IMR-90 (cell line): ENCODE measurements at regions not wholly inside any gene's neighbourhood (a gene's known extent, or its start where the extent isn't known, plus 50 kb on each side); places are given as distances from the start of the nearest gene placed in this dataset.

Experiments
- ATAC-seq: fragments of 200-7000 bp; cut with Tn5 transposase; 2 replicates; pipeline ENCODE4 v1.9.1; 2020; ENCODE audit warnings: low read depth, mild to moderate bottlenecking, moderate library complexity
- BruUV-seq: library from RNA; stranded (reverse); fragments of 400-500 nt; replicated peaks from 2 replicates; lab custom pipeline; 2021; lab: Mats Ljungman, UMichigan
- CTCF ChIA-PET: fragments of 300-600 bp; formaldehyde crosslinking; extraction: SDS; loops from one replicate; lab custom pipeline; 2021; ENCODE audit warnings: antibody characterized with exemption; lab: Yijun Ruan, JAX
- POLR2A ChIA-PET: fragments of 300-600 bp; sonication (Branson Sonifier 250); formaldehyde crosslinking; loops from one replicate; lab custom pipeline; 2022; ENCODE audit warnings: antibody characterized with exemption; ENCODE audit not compliant: unreplicated experiment; lab: Charles Lee
- DNase-seq: peaks from one replicate; pipeline ENCODE4 v3.0.0; 2013
- H2AFZ ChIP-seq: replicated peaks from 2 replicates; pipeline ENCODE3; 2013; ENCODE audit warnings: low read length, mild to moderate bottlenecking; ENCODE audit not compliant: poor library complexity
- H2AK5ac ChIP-seq: 2 replicates; pipeline ENCODE4 v1.6.1; 2013; ENCODE audit warnings: low read depth, low read length, inconsistent platforms
- H2AK9ac ChIP-seq: replicated peaks from 2 replicates; pipeline ENCODE3; 2013; ENCODE audit warnings: mild to moderate bottlenecking, low read depth, low read length, moderate library complexity; ENCODE audit not compliant: poor library complexity
- H2BK120ac ChIP-seq: 2 replicates; pipeline ENCODE4 v1.6.1; 2013; ENCODE audit warnings: low read depth, low read length, inconsistent platforms
- H2BK15ac ChIP-seq: 3 replicates; pipeline ENCODE4 v1.6.1; 2013; ENCODE audit warnings: low read depth, low read length, inconsistent platforms
- H2BK20ac ChIP-seq: 2 replicates; pipeline ENCODE4 v1.6.1; 2013; ENCODE audit warnings: low read depth, mild to moderate bottlenecking, inconsistent platforms, low read length, moderate library complexity
- H2BK5ac ChIP-seq: 2 replicates; pipeline ENCODE4 v1.6.1; 2013; ENCODE audit warnings: mild to moderate bottlenecking, low read depth, low read length, inconsistent platforms; ENCODE audit not compliant: poor library complexity, severe bottlenecking
- H3K14ac ChIP-seq: replicated peaks from 2 replicates; pipeline ENCODE4 v1.6.1; 2013; ENCODE audit warnings: low read depth, low read length, inconsistent platforms
- H3K18ac ChIP-seq: 2 replicates; pipeline ENCODE4 v1.6.1; 2013; ENCODE audit warnings: low read depth, low read length, control low read depth
- H3K23ac ChIP-seq: 2 replicates; pipeline ENCODE4 v1.6.1; 2013; ENCODE audit warnings: low read depth, low read length, inconsistent platforms
- H3K27ac ChIP-seq: 2 replicates; pipeline ENCODE4 v1.5.1; 2013; ENCODE audit warnings: mild to moderate bottlenecking, control low read depth, low read length; ENCODE audit not compliant: insufficient read depth
- H3K27me3 ChIP-seq: 2 replicates; pipeline ENCODE4 v1.6.1; 2013; ENCODE audit warnings: low read length; ENCODE audit not compliant: control insufficient read depth, insufficient read depth
- H3K36me3 ChIP-seq: 2 replicates; pipeline ENCODE4 v1.6.1; 2013; ENCODE audit warnings: low read length, mixed read lengths; ENCODE audit not compliant: control insufficient read depth, insufficient read depth
- H3K4ac ChIP-seq: 2 replicates; pipeline ENCODE4 v1.6.1; 2013; ENCODE audit warnings: low read depth, low read length, inconsistent platforms
- H3K4me1 ChIP-seq: 2 replicates; pipeline ENCODE4 v1.6.1; 2013; ENCODE audit warnings: low read length, mixed read lengths; ENCODE audit not compliant: control insufficient read depth, insufficient read depth
- H3K4me2 ChIP-seq: 2 replicates; pipeline ENCODE4 v1.6.1; 2013; ENCODE audit warnings: low read depth, mild to moderate bottlenecking, control low read depth, low read length, moderate library complexity
- H3K4me3 ChIP-seq: 2 replicates; pipeline ENCODE4 v1.5.1; 2013; ENCODE audit warnings: low read depth, mild to moderate bottlenecking, control low read depth, low read length, moderate library complexity; ENCODE audit not compliant: insufficient read depth
- H3K56ac ChIP-seq: 2 replicates; pipeline ENCODE4 v1.6.1; 2013; ENCODE audit warnings: low read length, inconsistent platforms; ENCODE audit not compliant: insufficient read depth; ENCODE audit errors: extremely low read depth
- H3K79me1 ChIP-seq, 2 experiments: 2 replicates each; pipeline ENCODE4 v1.6.1; 2013; ENCODE audit warnings: low read length in 2 of 2, inconsistent platforms in 1 of 2, low read depth in 1 of 2
- H3K9ac ChIP-seq: 2 replicates; pipeline ENCODE4 v1.6.1; 2013; ENCODE audit warnings: low read depth, low read length, control low read depth
- H3K9me1 ChIP-seq: 2 replicates; pipeline ENCODE4 v1.6.1; 2013; ENCODE audit warnings: low read length, inconsistent platforms; ENCODE audit not compliant: insufficient read depth
- H3K9me3 ChIP-seq: 2 replicates; pipeline ENCODE4 v1.6.1; 2013; ENCODE audit warnings: low read length; ENCODE audit not compliant: control insufficient read depth, insufficient read depth
- H4K20me1 ChIP-seq: 2 replicates; pipeline ENCODE4 v1.6.1; 2013; ENCODE audit warnings: low read length, inconsistent platforms; ENCODE audit not compliant: insufficient read depth
- H4K5ac ChIP-seq: 2 replicates; pipeline ENCODE4 v1.6.1; 2013; ENCODE audit warnings: mild to moderate bottlenecking, low read depth, low read length, control low read depth
- H4K8ac ChIP-seq, 2 experiments: 2 replicates each; pipeline ENCODE4 v1.6.1; 2013; ENCODE audit warnings: low read depth in 2 of 2, low read length in 2 of 2, control low read depth in 1 of 2, inconsistent platforms in 1 of 2
- H4K91ac ChIP-seq: 2 replicates; pipeline ENCODE4 v1.6.1; 2013; ENCODE audit warnings: low read depth, low read length, inconsistent platforms; ENCODE audit not compliant: insufficient read depth
- FOS ChIP-seq: fragments of 150-350 bp; IDR thresholded peaks from 2 replicates; pipeline ENCODE4 v1.6.1; 2016; ENCODE audit warnings: low read depth, low read length
- MAZ ChIP-seq: IDR thresholded peaks from 2 replicates; pipeline ENCODE4 v1.6.1; 2012; ENCODE audit warnings: low read depth, mild to moderate bottlenecking, low read length, improper control_type of control experiment, moderate library complexity, borderline replicate concordance
- POLR2A ChIP-seq: IDR thresholded peaks from 2 replicates; pipeline ENCODE4 v1.6.1; 2012; ENCODE audit warnings: mild to moderate bottlenecking, low read depth, low read length
- RAD21 ChIP-seq: IDR thresholded peaks from 2 replicates; pipeline ENCODE4 v1.6.1; 2012; ENCODE audit warnings: low read length, improper control_type of control experiment
- SMC3 ChIP-seq: fragments of 150-350 bp; IDR thresholded peaks from 2 replicates; pipeline ENCODE4 v1.6.1; 2016; ENCODE audit warnings: low read depth, mild to moderate bottlenecking, antibody characterized with exemption, low read length, moderate library complexity
- WGBS, 2 experiments: methylation state at CpG; one replicate each; pipeline versions ENCODE4 v1.1.5 to v1.1.7; 2013; ENCODE audit warnings: missing lambda C conversion rate in 2 of 2; ENCODE audit not compliant: insufficient read length in 1 of 2; ENCODE audit errors: extremely low coverage in 2 of 2; 5-methylcytosine and 5-hydroxymethylcytosine counted together
- dilution Hi-C: fragments of 300-500 bp; cut with HindIII; formaldehyde crosslinking; loops from one replicate; pipeline ENCODE4 v1.14.3; 2018; ENCODE audit warnings: low sequenced_read_pairs; ENCODE audit not compliant: unreplicated experiment
- in situ Hi-C: fragments of 300-500 bp; cut with MboI; formaldehyde crosslinking; loops from 3 replicates; pipeline ENCODE4 v1.14.3; 2019; ENCODE audit warnings: low sequenced_read_pairs, inconsistent platforms, mixed read lengths
- intact Hi-C: fragments of 100-400 bp; cut with micrococcal nuclease; formaldehyde crosslinking; loops from 2 replicates; pipeline ENCODE4 v1.10.0; 2022
- TF ChIP-seq, protein P1 (sequence below): fragments of 150-350 bp; IDR thresholded peaks from 2 replicates; pipeline ENCODE4 v1.6.1; 2017; ENCODE audit warnings: mild to moderate bottlenecking, antibody characterized with exemption, low read length, low read depth

DNA sequence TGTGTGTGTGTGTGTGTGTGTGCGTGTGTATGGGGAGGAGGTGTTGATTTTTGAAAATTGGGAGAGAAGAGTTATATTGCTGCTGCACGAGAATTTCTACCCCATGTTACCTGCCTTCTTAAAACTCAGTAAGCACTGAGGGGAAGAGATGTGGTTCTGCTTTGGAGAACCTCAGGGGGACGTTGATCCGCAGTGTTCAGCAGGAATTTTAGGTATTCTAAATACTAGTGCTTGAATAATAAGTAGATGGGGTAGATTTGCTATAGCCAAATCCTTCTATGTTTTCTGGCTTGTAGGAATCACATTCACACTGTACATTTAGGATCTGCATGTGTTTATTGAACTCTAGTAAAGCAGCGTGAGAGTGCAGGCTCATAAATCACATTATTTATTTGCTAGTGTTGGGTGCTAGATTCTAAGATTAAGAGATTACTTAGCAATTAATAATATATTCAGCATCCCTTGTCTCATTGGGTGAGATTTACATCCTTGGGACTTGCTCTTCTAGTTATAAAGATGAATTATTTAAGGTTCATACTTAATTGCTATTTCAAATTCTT, 268.1 kb downstream of the MFSD1 start:
- no CpG with 5 or more reads among the region's 5 CpGs for WGBS, 2 experiments
- TF ChIP-seq, protein P1, sequence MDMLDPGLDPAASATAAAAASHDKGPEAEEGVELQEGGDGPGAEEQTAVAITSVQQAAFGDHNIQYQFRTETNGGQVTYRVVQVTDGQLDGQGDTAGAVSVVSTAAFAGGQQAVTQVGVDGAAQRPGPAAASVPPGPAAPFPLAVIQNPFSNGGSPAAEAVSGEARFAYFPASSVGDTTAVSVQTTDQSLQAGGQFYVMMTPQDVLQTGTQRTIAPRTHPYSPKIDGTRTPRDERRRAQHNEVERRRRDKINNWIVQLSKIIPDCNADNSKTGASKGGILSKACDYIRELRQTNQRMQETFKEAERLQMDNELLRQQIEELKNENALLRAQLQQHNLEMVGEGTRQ = no peak
- TF ChIP-seq RAD21 (no peak), FOS (no peak), MAZ (no peak), SMC3 (no peak), POLR2A (no peak)
- Histone ChIP-seq H3K9me3 (no peaks in the 10 kb centered on the region), H3K4me1 (no peaks in the 10 kb centered on the region), H3K23ac (no peak overlapping the region), H3K9me1 (no peaks in the 10 kb centered on the region), H3K9ac (no peak overlapping the region), H3K4me3 (no peak overlapping the region), H3K36me3 (no peaks in the 10 kb centered on the region), H3K4ac (no peak overlapping the region), H4K5ac (no peak overlapping the region), H2BK15ac (no peak overlapping the region), H2BK5ac (no peak overlapping the region), H2AFZ (no peak overlapping the region), H4K91ac (no peak overlapping the region), H2AK5ac (no peak overlapping the region), H3K4me2 (no peak overlapping the region), H2BK120ac (no peak overlapping the region), H3K27ac (no peak overlapping the region), H4K8ac (no peak overlapping the region), H3K56ac (no peak overlapping the region), H3K79me1 (no peaks in the 10 kb centered on the region), H3K14ac (no peak overlapping the region), H2AK9ac (no peak overlapping the region), H3K27me3 (no peaks in the 10 kb centered on the region), H4K20me1 (no peaks in the 10 kb centered on the region), H2BK20ac (no peak overlapping the region), H3K18ac (no peak overlapping the region)
- dilution Hi-C loops = no loop called here
- intact Hi-C loops = no loop called here
- BruUV-seq = no TSS peak
- ATAC-seq (no peak), DNase-seq (no peak)
- ChIA-PET CTCF (no interaction called here), POLR2A (no interaction called here)
- in situ Hi-C loops = no loop called here
